Nephron (organoid): ENCODE measurements at regions not wholly inside any gene's neighbourhood (a gene's known extent, or its start where the extent isn't known, plus 50 kb on each side); places are given as distances from the start of the nearest gene placed in this dataset.

ENCODE experiments used
- H3K27ac Mint-ChIP-seq, 3 experiments: 2 replicates each; pipeline ENCODE4 v1.8.0; 2020; ENCODE audit warnings: mixed read lengths in 3 of 3, mild to moderate bottlenecking in 2 of 3, moderate library complexity in 1 of 3
- H3K27me3 Mint-ChIP-seq: 2 replicates; pipeline ENCODE4 v1.8.0; 2021; ENCODE audit warnings: low read depth, mild to moderate bottlenecking, moderate library complexity, mixed read lengths
- H3K36me3 Mint-ChIP-seq: 2 replicates; pipeline ENCODE4 v1.8.0; 2020; ENCODE audit warnings: low read depth, mixed read lengths
- H3K4me1 Mint-ChIP-seq: 2 replicates; pipeline ENCODE4 v1.8.0; 2020; ENCODE audit warnings: mixed read lengths
- H3K4me3 Mint-ChIP-seq, 3 experiments: 2 replicates each; pipeline ENCODE4 v1.8.0; 2020; ENCODE audit warnings: mild to moderate bottlenecking in 3 of 3, mixed read lengths in 3 of 3, moderate library complexity in 2 of 3
- H3K9me3 Mint-ChIP-seq: 2 replicates; pipeline ENCODE4 v1.8.0; 2020; ENCODE audit warnings: mixed read lengths
- TF ChIP-seq, protein P1 (sequence below), 3 experiments: fragments of 200-600 bp; sonication (generic); IDR thresholded peaks; one replicate each; pipeline ENCODE4 v1.5.0; 2021; ENCODE audit warnings: antibody characterized with exemption in 3 of 3; ENCODE audit not compliant: unreplicated experiment in 3 of 3

DNA sequence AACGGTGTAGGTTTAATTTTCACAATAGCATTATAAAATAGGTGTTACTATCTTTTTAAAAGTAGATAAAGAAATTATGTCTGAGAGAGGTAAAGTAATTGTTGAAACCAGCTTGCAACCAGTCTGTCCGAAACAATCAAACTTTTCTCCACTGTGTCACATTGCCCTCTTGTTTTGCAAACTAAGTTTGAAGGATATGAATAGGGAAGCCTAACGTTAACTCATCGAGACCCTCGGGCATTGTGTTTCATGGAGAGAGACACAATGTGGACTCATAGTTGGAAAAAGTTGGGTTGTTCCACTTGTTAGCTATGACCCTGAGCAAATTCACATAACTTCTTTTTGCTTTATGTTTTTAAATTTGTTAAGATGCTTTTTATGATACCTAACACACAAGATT, 254.4 kb upstream of the IMPG1 start:
- no peak overlapping the region for H3K27ac Mint-ChIP-seq
- H3K4me1 Mint-ChIP-seq: peaks cover 8% of the 10 kb centered on the region
- H3K36me3 Mint-ChIP-seq: no peaks in the 10 kb centered on the region
- peaks cover 7% of the 10 kb centered on the region for H3K9me3 Mint-ChIP-seq
- no peaks in the 10 kb centered on the region for H3K27me3 Mint-ChIP-seq
- H3K4me3 Mint-ChIP-seq: no peak overlapping the region
- TF ChIP-seq, protein P1, sequence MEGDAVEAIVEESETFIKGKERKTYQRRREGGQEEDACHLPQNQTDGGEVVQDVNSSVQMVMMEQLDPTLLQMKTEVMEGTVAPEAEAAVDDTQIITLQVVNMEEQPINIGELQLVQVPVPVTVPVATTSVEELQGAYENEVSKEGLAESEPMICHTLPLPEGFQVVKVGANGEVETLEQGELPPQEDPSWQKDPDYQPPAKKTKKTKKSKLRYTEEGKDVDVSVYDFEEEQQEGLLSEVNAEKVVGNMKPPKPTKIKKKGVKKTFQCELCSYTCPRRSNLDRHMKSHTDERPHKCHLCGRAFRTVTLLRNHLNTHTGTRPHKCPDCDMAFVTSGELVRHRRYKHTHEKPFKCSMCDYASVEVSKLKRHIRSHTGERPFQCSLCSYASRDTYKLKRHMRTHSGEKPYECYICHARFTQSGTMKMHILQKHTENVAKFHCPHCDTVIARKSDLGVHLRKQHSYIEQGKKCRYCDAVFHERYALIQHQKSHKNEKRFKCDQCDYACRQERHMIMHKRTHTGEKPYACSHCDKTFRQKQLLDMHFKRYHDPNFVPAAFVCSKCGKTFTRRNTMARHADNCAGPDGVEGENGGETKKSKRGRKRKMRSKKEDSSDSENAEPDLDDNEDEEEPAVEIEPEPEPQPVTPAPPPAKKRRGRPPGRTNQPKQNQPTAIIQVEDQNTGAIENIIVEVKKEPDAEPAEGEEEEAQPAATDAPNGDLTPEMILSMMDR (IDR thresholded peaks at IDR 0.05; ENCODE audit: unreplicated experiment in 3 of 3): no peak
